H1 (cell line): ENCODE measurements at regions not wholly inside any gene's neighbourhood (a gene's known extent, or its start where the extent isn't known, plus 50 kb on each side); places are given as distances from the start of the nearest gene placed in this dataset.

Experiments
- CTCF ChIA-PET: fragments of 300-600 bp; sonication (Branson Sonifier 250); formaldehyde crosslinking; loops from one replicate; lab custom pipeline; 2021; ENCODE audit not compliant: partially characterized antibody; lab: Charles Lee
- POLR2A ChIA-PET: fragments of 300-600 bp; sonication (Branson Sonifier 250); formaldehyde crosslinking; loops from one replicate; lab custom pipeline; 2021; ENCODE audit warnings: inconsistent platforms; ENCODE audit not compliant: partially characterized antibody; lab: Charles Lee
- DNase-seq, 2 experiments: peaks; one replicate each; pipeline versions ENCODE4 v3.0.0 to v3.0.0-alpha.2; 2010 to 2022; ENCODE audit warnings: low spot score in 2 of 2, low read depth in 1 of 2, mixed read lengths in 1 of 2
- FAIRE-seq: peaks from 2 replicates; lab custom pipeline; 2011; peaks lifted over from hg19 to GRCh38; lab: Jason Lieb, UNC
- H2AFZ ChIP-seq: 2 replicates; pipeline ENCODE4 v1.8.1; 2012; ENCODE audit warnings: low read length, inconsistent platforms
- H2AK5ac ChIP-seq: 2 replicates; pipeline ENCODE4 v1.6.1; 2013; ENCODE audit warnings: low read depth, low read length
- H2BK120ac ChIP-seq: replicated peaks from 2 replicates; pipeline ENCODE3; 2013; ENCODE audit warnings: low read depth, low read length, inconsistent platforms
- H2BK12ac ChIP-seq: 2 replicates; pipeline ENCODE4 v1.6.1; 2013; ENCODE audit warnings: low read depth, low read length
- H2BK15ac ChIP-seq: 2 replicates; pipeline ENCODE4 v1.6.1; 2013; ENCODE audit warnings: low read length
- H2BK20ac ChIP-seq: 2 replicates; pipeline ENCODE4 v1.6.1; 2013; ENCODE audit warnings: low read length
- H2BK5ac ChIP-seq: 2 replicates; pipeline ENCODE4 v1.6.1; 2013; ENCODE audit warnings: low read depth, low read length
- H3K14ac ChIP-seq: 2 replicates; pipeline ENCODE4 v1.6.1; 2013; ENCODE audit warnings: inconsistent platforms; ENCODE audit not compliant: insufficient read length
- H3K18ac ChIP-seq: 2 replicates; pipeline ENCODE4 v1.6.1; 2013; ENCODE audit warnings: low read length; ENCODE audit errors: extremely low read depth
- H3K23ac ChIP-seq: 2 replicates; pipeline ENCODE4 v1.6.1; 2013; ENCODE audit warnings: inconsistent platforms; ENCODE audit not compliant: insufficient read length
- H3K23me2 ChIP-seq: 2 replicates; pipeline ENCODE4 v1.6.1; 2013; ENCODE audit warnings: low read depth, low read length
- H3K27ac ChIP-seq: 2 replicates; pipeline ENCODE4 v1.6.1; 2011; ENCODE audit warnings: low read depth, low read length, inconsistent platforms
- H3K27me3 ChIP-seq, 4 experiments: replicated peaks in 1 of 4; 1 replicate in 1 of 4; 2 replicates in 3 of 4; pipeline versions ENCODE4 v1.6.1 to v1.8.1; 2011 to 2013; ENCODE audit warnings: low read length in 3 of 4, mild to moderate bottlenecking in 3 of 4, inconsistent platforms in 2 of 4, mixed read lengths in 2 of 4, moderate library complexity in 1 of 4; ENCODE audit not compliant: control insufficient read depth in 3 of 4, insufficient read depth in 3 of 4; ENCODE audit errors: extremely low read depth in 1 of 4
- H3K36me3 ChIP-seq, 4 experiments: 2 replicates each; pipeline versions ENCODE4 v1.6.1 to v1.8.1; 2011 to 2013; ENCODE audit warnings: mild to moderate bottlenecking in 4 of 4, low read length in 3 of 4, moderate library complexity in 2 of 4, control low read depth in 1 of 4, inconsistent platforms in 1 of 4; ENCODE audit not compliant: insufficient read depth in 4 of 4, control insufficient read depth in 2 of 4
- H3K4ac ChIP-seq: replicated peaks from 2 replicates; pipeline ENCODE3; 2013; ENCODE audit warnings: low read length, low read depth, mixed read lengths, inconsistent platforms; ENCODE audit not compliant: insufficient read length
- H3K4me1 ChIP-seq, 4 experiments: replicated peaks in 1 of 4; 1 replicate in 1 of 4; 2 replicates in 3 of 4; pipeline versions ENCODE4 v1.6.1 to v1.8.1; 2011 to 2013; ENCODE audit warnings: low read length in 3 of 4, inconsistent platforms in 2 of 4, mixed read lengths in 1 of 4; ENCODE audit not compliant: insufficient read depth in 4 of 4, control insufficient read depth in 3 of 4
- H3K4me2 ChIP-seq, 2 experiments: 2 replicates each; pipeline versions ENCODE4 v1.6.1 to v1.8.1; 2011 to 2013; ENCODE audit warnings: low read depth in 2 of 2, low read length in 2 of 2, control low read depth in 1 of 2, inconsistent platforms in 1 of 2, mild to moderate bottlenecking in 1 of 2; ENCODE audit not compliant: insufficient read depth in 1 of 2
- H3K4me3 ChIP-seq, 4 experiments: fragments of 200-600, 300-600 bp in 1 of 4; sonication (generic), shearing (Covaris generic), sonication (Bioruptor Twin) in 1 of 4; 2 replicates each; pipeline versions ENCODE4 v1.5.1 to v1.8.1; 2011 to 2016; ENCODE audit warnings: low read length in 4 of 4, low read depth in 3 of 4, control low read depth in 2 of 4, inconsistent platforms in 2 of 4, mild to moderate bottlenecking in 2 of 4, mixed read lengths in 1 of 4, moderate library complexity in 1 of 4; ENCODE audit not compliant: insufficient read depth in 2 of 4; ENCODE audit errors: extremely low read depth in 1 of 4
- H3K56ac ChIP-seq: replicated peaks from 2 replicates; pipeline ENCODE3; 2013; ENCODE audit warnings: low read depth, mild to moderate bottlenecking, mixed read lengths, low read length, inconsistent platforms; ENCODE audit not compliant: insufficient read length
- H3K79me1 ChIP-seq: 2 replicates; pipeline ENCODE4 v1.6.1; 2013; ENCODE audit warnings: low read depth, low read length, control low read depth
- H3K79me2 ChIP-seq, 2 experiments: 2 replicates each; pipeline versions ENCODE4 v1.6.1 to v1.8.1; 2012 to 2013; ENCODE audit warnings: low read length in 2 of 2, mild to moderate bottlenecking in 2 of 2, inconsistent platforms in 1 of 2; ENCODE audit not compliant: insufficient read depth in 2 of 2, control insufficient read depth in 1 of 2
- H3K9ac ChIP-seq, 4 experiments: replicated peaks in 1 of 4; 1 replicate in 1 of 4; 2 replicates in 3 of 4; pipeline versions ENCODE4 v1.6.1 to v1.8.1; 2011 to 2013; ENCODE audit warnings: low read depth in 3 of 4, low read length in 3 of 4, control low read depth in 2 of 4, mild to moderate bottlenecking in 2 of 4, moderate library complexity in 2 of 4, inconsistent platforms in 1 of 4; ENCODE audit errors: extremely low read depth in 1 of 4
- H3K9me3 ChIP-seq, 2 experiments: 2 replicates each; pipeline versions ENCODE4 v1.6.1 to v1.8.1; 2012 to 2013; ENCODE audit warnings: mild to moderate bottlenecking in 2 of 2, moderate library complexity in 2 of 2, control low read depth in 1 of 2, inconsistent platforms in 1 of 2, low read depth in 1 of 2, low read length in 1 of 2, mixed read lengths in 1 of 2; ENCODE audit not compliant: insufficient read depth in 2 of 2
- H4K20me1 ChIP-seq, 2 experiments: replicated peaks in 1 of 2; 2 replicates each; pipeline versions ENCODE3 to v1.8.1; 2011 to 2013; ENCODE audit warnings: inconsistent platforms in 2 of 2, low read length in 2 of 2, mild to moderate bottlenecking in 1 of 2; ENCODE audit not compliant: insufficient read depth in 2 of 2, control insufficient read depth in 1 of 2
- H4K5ac ChIP-seq: 2 replicates; pipeline ENCODE4 v1.6.1; 2013; ENCODE audit warnings: low read length, low read depth, mixed read lengths, inconsistent platforms; ENCODE audit not compliant: insufficient read length
- H4K8ac ChIP-seq: 2 replicates; pipeline ENCODE4 v1.8.0; 2013; ENCODE audit warnings: mild to moderate bottlenecking, moderate library complexity, low read length, inconsistent platforms; ENCODE audit not compliant: insufficient read depth; ENCODE audit errors: extremely low read depth
- H4K91ac ChIP-seq: replicated peaks from 2 replicates; pipeline ENCODE3; 2013; ENCODE audit warnings: low read length, mixed read lengths, inconsistent platforms; ENCODE audit not compliant: insufficient read length
- EGR1 ChIP-seq: IDR thresholded peaks from 2 replicates; pipeline ENCODE4 v1.6.1; 2011; ENCODE audit warnings: low read depth, low read length, borderline replicate concordance
- KDM4A ChIP-seq: IDR thresholded peaks from one replicate; pipeline ENCODE4 v1.7.1; 2012; ENCODE audit warnings: low read depth, mild to moderate bottlenecking, moderate library complexity, low read length, inconsistent platforms; ENCODE audit not compliant: severe bottlenecking
- NANOG ChIP-seq: IDR thresholded peaks from 2 replicates; pipeline ENCODE4 v1.6.1; 2011; ENCODE audit warnings: low read length, low read depth, mild to moderate bottlenecking, inconsistent platforms; ENCODE audit not compliant: insufficient read depth, poor library complexity, severe bottlenecking
- ZNF274 ChIP-seq: IDR thresholded peaks from 2 replicates; pipeline ENCODE4 v1.7.0; 2012; ENCODE audit warnings: low read length, borderline replicate concordance; ENCODE audit errors: extremely low read depth
- WGBS, 2 experiments: shearing (Covaris generic) in 1 of 2; methylation state at CpG; one replicate each; pipeline versions ENCODE4 v1.1.6 to v1.1.7; 2013 to 2015; ENCODE audit warnings: low lambda C conversion rate in 2 of 2, mixed read lengths in 2 of 2, inconsistent platforms in 1 of 2, low coverage in 1 of 2, missing lambda C conversion rate in 1 of 2; ENCODE audit not compliant: insufficient replicate concordance in 2 of 2, insufficient coverage in 1 of 2, insufficient read length in 1 of 2; ENCODE audit errors: extremely low coverage in 1 of 2, missing lambda C conversion rate in 1 of 2; 5-methylcytosine and 5-hydroxymethylcytosine counted together

GRCh38 chr3:43181202-43181821, 75.4 kb upstream of the POMGNT2 start:
- no peaks in the 10 kb centered on the region for H3K79me2 ChIP-seq
- H4K5ac ChIP-seq = no peak overlapping the region
- H3K27ac ChIP-seq = no peak overlapping the region
- no peak overlapping the region for H2BK5ac ChIP-seq
- H2BK20ac ChIP-seq = no peak overlapping the region
- no peak overlapping the region for H3K9ac ChIP-seq
- no peak overlapping the region for H2BK12ac ChIP-seq
- no peaks in the 10 kb centered on the region; a peak in 1 of 7 replicates for H3K4me1 ChIP-seq
- H3K18ac ChIP-seq = no peak overlapping the region
- FAIRE-seq (no peak), DNase-seq (no peak)
- ChIA-PET CTCF (no interaction called here), POLR2A (no interaction called here)
- no peaks in the 10 kb centered on the region for H3K27me3 ChIP-seq
- no peak overlapping the region for H3K14ac ChIP-seq
- no peaks in the 10 kb centered on the region for H3K23me2 ChIP-seq
- no peak overlapping the region for H3K4me2 ChIP-seq
- no peak overlapping the region for H2BK15ac ChIP-seq
- no peak overlapping the region for H4K91ac ChIP-seq
- H3K4me3 ChIP-seq = no peak overlapping the region
- no peak overlapping the region for H3K23ac ChIP-seq
- H3K56ac ChIP-seq = no peak overlapping the region
- no peaks in the 10 kb centered on the region for H4K20me1 ChIP-seq
- TF ChIP-seq ZNF274 (no peak), EGR1 (no peak), KDM4A (no peak), NANOG (no peak)
- H2AFZ ChIP-seq = no peak overlapping the region
- no peak overlapping the region for H2AK5ac ChIP-seq
- H3K36me3 ChIP-seq = no peaks in the 10 kb centered on the region
- no peak overlapping the region for H4K8ac ChIP-seq
- H2BK120ac ChIP-seq = no peak overlapping the region
- no peaks in the 10 kb centered on the region for H3K79me1 ChIP-seq
- H3K9me3 ChIP-seq = no peaks in the 10 kb centered on the region
- WGBS, 2 experiments = 82% methylated on average over 13 of the region's 13 CpGs; no CpG with 5 or more reads in 1 of the 2 experiments
- H3K4ac ChIP-seq = no peak overlapping the region
